Psoas muscle (tissue), 7 donors: ENCODE measurements at regions not wholly inside any gene's neighbourhood (a gene's known extent, or its start where the extent isn't known, plus 50 kb on each side); places are given as distances from the start of the nearest gene placed in this dataset.

Experiments used
- ATAC-seq, 4 donors: fragments of 200-7000 bp; cut with Tn5 transposase; one replicate each; pipeline ENCODE4 v1.9.1; 2020; ENCODE audit warnings: moderate library complexity in 3 of 4, mild to moderate bottlenecking in 2 of 4
- DNase-seq, 2 donors: peaks; one replicate each; pipeline ENCODE4 v3.0.0-alpha.2; 2020
- H3K27ac ChIP-seq: fragments of 200-600 bp; one replicate; pipeline ENCODE4 v1.8.0; 2022
- H3K27me3 ChIP-seq, 3 donors: fragments of 200-600 bp in 1 of 3; one replicate each; pipeline versions ENCODE4 v1.6.1 to v1.8.0; 2013 to 2022; ENCODE audit warnings: low read length in 2 of 3, mild to moderate bottlenecking in 2 of 3, moderate library complexity in 1 of 3; ENCODE audit not compliant: insufficient read depth in 3 of 3
- H3K36me3 ChIP-seq, 2 donors: fragments of 200-600 bp in 1 of 2; one replicate each; pipeline versions ENCODE4 v1.6.1 to v1.8.0; 2013 to 2022; ENCODE audit warnings: low read depth in 1 of 2, mild to moderate bottlenecking in 1 of 2, moderate library complexity in 1 of 2; ENCODE audit not compliant: insufficient read depth in 1 of 2
- H3K4me1 ChIP-seq: fragments of 200-600 bp; one replicate; pipeline ENCODE4 v1.8.0; 2022
- H3K4me3 ChIP-seq: fragments of 200-600 bp; one replicate; pipeline ENCODE4 v1.8.0; 2022; ENCODE audit warnings: mild to moderate bottlenecking
- H3K9me3 ChIP-seq: fragments of 200-600 bp; one replicate; pipeline ENCODE4 v1.8.0; 2022
- WGBS, 3 donors: extraction: QIAGEN DNeasy Blood & Tissue Kit; methylation state at CpG; one replicate each; pipeline versions ENCODE4 v1.1.6 to v1.1.7; 2013; 5-methylcytosine and 5-hydroxymethylcytosine counted together
- intact Hi-C, 2 donors: fragments of 100-400 bp; cut with DNase I; formaldehyde crosslinking; loops; one replicate each; pipeline versions ENCODE4 v1.11.0 to v1.14.2; 2022
- TF ChIP-seq, protein P1 (sequence below): fragments of 200-600 bp; IDR thresholded peaks from one replicate; pipeline ENCODE4 v1.8.0; 2022; ENCODE audit warnings: antibody characterized with exemption
- donor health status: healthy with polysubstance abuse.
- donor health status: DM: no; HTN: no; CAD: no; lungs with moderate emphysema.
- donor health status: Bipolar disorder and iron deficiency.
- donor health status: healthy.
- donor health status: DM: yes; HTN: yes; CAD: no.
- donor health status: DM: no; HTN: no; CAD: no.
- donor health status: DM: yes; HTN: yes; CAD: no.

DNA sequence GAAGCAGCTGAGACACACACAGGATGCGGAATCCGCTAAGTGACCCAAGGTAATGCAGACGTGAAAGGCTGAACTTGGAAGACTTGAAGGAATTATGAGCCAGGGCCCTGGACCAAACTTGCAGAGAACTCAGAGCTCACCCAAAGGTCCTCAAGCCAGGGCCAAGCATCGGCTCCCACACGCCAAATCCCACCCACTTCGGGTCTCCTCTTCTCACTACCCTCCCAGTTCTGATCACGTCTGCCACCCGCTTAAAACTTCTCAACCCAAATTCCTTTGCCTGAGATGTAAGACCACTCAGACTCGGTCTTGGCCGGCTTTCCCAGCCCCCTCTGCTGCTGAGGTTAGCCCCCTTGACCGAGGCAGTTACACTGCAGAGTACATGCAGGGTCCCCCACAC lies 130.1 kb downstream of the PSMG1 start:
- H3K27me3 ChIP-seq = no peaks in the 10 kb centered on the region
- ATAC-seq (no peak), DNase-seq (no peak)
- H3K27ac ChIP-seq = no peak overlapping the region
- TF ChIP-seq, protein P1, sequence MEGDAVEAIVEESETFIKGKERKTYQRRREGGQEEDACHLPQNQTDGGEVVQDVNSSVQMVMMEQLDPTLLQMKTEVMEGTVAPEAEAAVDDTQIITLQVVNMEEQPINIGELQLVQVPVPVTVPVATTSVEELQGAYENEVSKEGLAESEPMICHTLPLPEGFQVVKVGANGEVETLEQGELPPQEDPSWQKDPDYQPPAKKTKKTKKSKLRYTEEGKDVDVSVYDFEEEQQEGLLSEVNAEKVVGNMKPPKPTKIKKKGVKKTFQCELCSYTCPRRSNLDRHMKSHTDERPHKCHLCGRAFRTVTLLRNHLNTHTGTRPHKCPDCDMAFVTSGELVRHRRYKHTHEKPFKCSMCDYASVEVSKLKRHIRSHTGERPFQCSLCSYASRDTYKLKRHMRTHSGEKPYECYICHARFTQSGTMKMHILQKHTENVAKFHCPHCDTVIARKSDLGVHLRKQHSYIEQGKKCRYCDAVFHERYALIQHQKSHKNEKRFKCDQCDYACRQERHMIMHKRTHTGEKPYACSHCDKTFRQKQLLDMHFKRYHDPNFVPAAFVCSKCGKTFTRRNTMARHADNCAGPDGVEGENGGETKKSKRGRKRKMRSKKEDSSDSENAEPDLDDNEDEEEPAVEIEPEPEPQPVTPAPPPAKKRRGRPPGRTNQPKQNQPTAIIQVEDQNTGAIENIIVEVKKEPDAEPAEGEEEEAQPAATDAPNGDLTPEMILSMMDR = no peak
- no peaks in the 10 kb centered on the region for H3K9me3 ChIP-seq
- no peak overlapping the region for H3K4me3 ChIP-seq
- 77 to 83% (median 82%) methylated on average over 9 to 11 of the region's 11 CpGs for WGBS, 3 donors
- intact Hi-C loops = no loop called here
- peaks cover 4% of the 10 kb centered on the region for H3K4me1 ChIP-seq
- H3K36me3 ChIP-seq = no peaks in the 10 kb centered on the region

GRCh38 chr21:39052718-39053117 lies 130.5 kb downstream of the PSMG1 start:
- Histone ChIP-seq H3K4me1 (peaks cover 4% of the 10 kb centered on the region), H3K36me3 (no peaks in the 10 kb centered on the region), H3K4me3 (no peak overlapping the region), H3K27me3 (no peaks in the 10 kb centered on the region), H3K27ac (no peak overlapping the region), H3K9me3 (no peaks in the 10 kb centered on the region)
- WGBS, 3 donors = 68 to 87% (median 75%) methylated on average over 7 of the region's 7 CpGs
- intact Hi-C loops = no loop called here
- TF ChIP-seq, protein P1 = no peak
- ATAC-seq (no peak), DNase-seq (no peak)

DNA sequence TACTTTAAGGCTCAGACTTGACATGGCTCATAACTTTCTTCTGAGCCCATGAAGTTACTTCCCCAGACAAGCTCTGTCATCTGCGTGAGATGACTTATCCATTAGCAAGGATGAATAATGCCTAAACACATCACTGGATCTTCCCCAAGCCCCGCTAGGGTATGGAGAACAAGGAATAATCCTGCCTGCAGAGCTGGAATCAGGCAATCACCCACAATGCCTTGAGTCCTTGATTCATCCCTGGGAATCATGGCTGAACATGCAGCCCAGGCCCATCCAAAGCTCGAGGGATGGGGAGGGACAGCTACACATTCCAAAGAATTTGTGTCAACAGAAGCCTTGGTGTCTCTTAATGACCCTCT lies 131.7 kb downstream of the PSMG1 start:
- Histone ChIP-seq H3K4me3 (no peak overlapping the region), H3K36me3 (no peaks in the 10 kb centered on the region), H3K9me3 (no peaks in the 10 kb centered on the region), H3K4me1 (peaks cover 4% of the 10 kb centered on the region), H3K27me3 (no peaks in the 10 kb centered on the region), H3K27ac (peak overlapping the region; percentile 47)
- TF ChIP-seq, protein P1 = no peak
- WGBS, 3 donors = 56 to 65% (median 60%) methylated on average over 3 of the region's 3 CpGs
- intact Hi-C loops = no loop called here
- ATAC-seq = peak in 2 of 4 donors; percentile 28 to 30
- DNase-seq = no peak

DNA sequence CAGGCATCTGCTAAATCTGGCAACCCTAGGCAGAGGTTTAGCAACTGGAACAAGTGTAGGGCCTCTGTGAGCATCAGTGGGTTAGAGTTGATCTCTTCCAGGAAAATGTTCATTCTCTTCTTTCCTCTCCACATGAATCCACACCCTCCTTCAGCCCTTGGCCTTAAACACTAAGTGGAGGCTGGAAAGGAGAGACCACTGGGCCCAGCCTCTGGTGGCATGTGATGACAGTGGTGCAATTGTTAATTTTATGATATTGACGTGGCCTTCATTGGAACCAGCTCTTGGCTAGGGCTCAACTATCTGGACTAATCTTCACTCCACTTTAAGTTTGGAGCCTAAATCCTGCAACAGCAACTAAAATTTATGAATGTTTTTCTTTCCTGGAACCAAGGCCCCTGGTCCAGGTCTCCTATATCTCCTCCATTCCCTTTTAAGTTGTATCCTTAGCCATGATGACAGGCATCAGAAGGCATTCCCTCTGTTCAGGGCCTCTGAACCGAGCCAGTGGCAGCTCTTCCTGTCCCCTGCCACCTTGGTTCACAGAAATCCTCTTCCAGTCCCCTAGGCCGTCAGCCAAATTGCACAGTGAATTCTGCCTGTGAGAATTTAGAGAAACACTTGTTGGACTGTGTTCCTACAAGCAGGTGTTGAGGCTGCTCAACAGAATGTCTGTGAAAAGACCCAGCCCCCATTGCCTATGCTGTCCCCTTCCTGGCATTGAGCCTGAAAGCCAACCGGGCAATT lies 132.2 kb downstream of the PSMG1 start:
- WGBS, 3 donors = 33 to 47% (median 39%) methylated on average over 4 of the region's 4 CpGs
- no peaks in the 10 kb centered on the region for H3K36me3 ChIP-seq
- no peaks in the 10 kb centered on the region for H3K27me3 ChIP-seq
- no peaks in the 10 kb centered on the region for H3K9me3 ChIP-seq
- DNase-seq = no peak
- H3K4me3 ChIP-seq = no peak overlapping the region
- TF ChIP-seq, protein P1 = no peak
- intact Hi-C loops = no loop called here
- H3K4me1 ChIP-seq = peaks cover 4% of the 10 kb centered on the region
- H3K27ac ChIP-seq = peak overlapping the region; percentile 47
- ATAC-seq = peak in 3 of 4 donors; percentile 17 to 46 (median 38)

DNA sequence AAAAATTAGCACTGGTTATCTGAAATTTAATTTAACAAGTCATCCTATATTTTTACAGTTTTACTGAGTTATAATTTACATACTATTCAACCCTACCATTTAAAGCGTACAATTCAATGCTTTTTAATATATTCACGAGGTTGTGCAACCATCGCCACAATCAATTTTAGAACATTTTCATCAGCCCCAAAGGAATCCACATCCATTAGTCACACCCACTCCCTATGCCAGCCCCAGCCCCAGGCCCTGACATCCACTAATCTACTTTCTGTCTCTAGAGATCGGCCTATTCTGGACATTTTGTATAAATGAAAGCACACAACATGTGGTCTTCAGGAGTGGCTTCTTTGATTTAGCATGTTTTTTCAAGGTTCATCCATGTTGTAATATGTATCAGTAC lies 134.7 kb downstream of the PSMG1 start:
- 76 to 85% (median 78%) methylated on average over 4 of the region's 4 CpGs for WGBS, 3 donors
- Histone ChIP-seq H3K9me3 (no peaks in the 10 kb centered on the region), H3K36me3 (no peaks in the 10 kb centered on the region), H3K4me3 (no peak overlapping the region), H3K27me3 (no peaks in the 10 kb centered on the region), H3K4me1 (peaks cover 4% of the 10 kb centered on the region), H3K27ac (no peak overlapping the region)
- ATAC-seq (no peak), DNase-seq (no peak)
- intact Hi-C loops = no loop called here
- TF ChIP-seq, protein P1 = no peak
